ENCODE measurements at regions not wholly inside any gene's neighbourhood (a gene's known extent, or its start where the extent isn't known, plus 50 kb on each side); places are given as distances from the start of the nearest gene placed in this dataset.

DNA sequence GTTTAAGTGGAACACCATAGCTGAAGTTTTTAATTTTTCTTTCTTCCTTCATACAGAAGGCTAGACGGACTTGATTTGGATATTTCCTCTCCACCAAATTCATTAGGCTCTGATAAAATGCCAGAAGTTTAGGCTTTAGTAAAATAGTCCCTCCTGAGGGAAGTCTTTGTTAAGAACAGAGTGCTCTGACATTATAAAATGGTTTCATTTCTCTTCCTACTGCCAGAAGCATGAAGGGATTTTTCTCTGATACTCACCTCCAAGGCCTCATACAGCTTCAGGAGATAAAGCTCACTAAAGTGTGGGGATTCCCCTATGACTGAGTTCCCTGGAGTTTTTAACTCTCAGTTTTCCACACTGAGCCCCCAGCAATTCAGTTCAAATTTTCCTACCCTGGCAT, 1489.6 kb downstream of the REEP3 start:
- TF ChIP-seq CTCF (IDR thresholded peaks at IDR 0.05; ENCODE audit: poor library complexity) (no peak), EZH2 (IDR thresholded peaks at IDR 0.05; ENCODE audit: borderline replicate concordance) (no peak), EZH2phosphoT487 (IDR thresholded peaks at IDR 0.05; ENCODE audit: low read depth, severe bottlenecking, unreplicated experiment) (no peak)

Data from hepatocyte (in vitro differentiated cells).